GM21447 (cell line): ENCODE measurements at regions not wholly inside any gene's neighbourhood (a gene's known extent, or its start where the extent isn't known, plus 50 kb on each side); places are given as distances from the start of the nearest gene placed in this dataset.

Experiments
- ATAC-seq: cut with Tn5 transposase; IDR thresholded peaks from one replicate; pipeline ENCODE4 v1.9.1; 2021; ENCODE audit not compliant: unreplicated experiment

GRCh38 chr18:78728784-78729467, 250.7 kb upstream of the SALL3 start:
- no peak for ATAC-seq

- ATAC-seq = no peak
Observed at GRCh38 chr18:78730546-78730945, 249.1 kb upstream of the SALL3 start.

DNA sequence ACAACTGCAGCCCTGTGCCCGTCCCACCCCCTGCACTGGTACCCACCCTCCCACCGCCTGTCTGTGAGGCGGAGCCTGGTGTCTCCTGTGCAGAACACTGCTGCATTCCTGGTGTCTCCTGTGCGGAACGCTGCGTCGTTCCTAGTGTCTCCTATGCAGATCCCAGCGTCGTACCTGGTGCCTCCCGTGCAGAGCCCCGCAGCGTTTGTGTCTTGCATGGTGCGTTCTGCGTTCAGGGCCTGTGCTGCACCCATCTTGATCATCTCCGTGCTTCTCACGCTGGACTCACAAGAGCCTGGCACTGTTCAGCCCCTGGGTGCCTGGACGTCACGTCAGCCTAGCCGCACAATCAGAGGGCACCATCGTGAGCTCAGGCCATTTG, 248.6 kb upstream of the SALL3 start:
- ATAC-seq = no peak

- ATAC-seq = no peak
Observed at GRCh38 chr18:78731398-78732032, 248.1 kb upstream of the SALL3 start.

GRCh38 chr18:78732273-78733210, 247.1 kb upstream of the SALL3 start:
- ATAC-seq = no peak

GRCh38 chr18:78733762-78734613, 245.6 kb upstream of the SALL3 start:
- ATAC-seq = no peak

- ATAC-seq = no peak
Observed at GRCh38 chr18:78734614-78734945, 245.0 kb upstream of the SALL3 start.

- no peak for ATAC-seq
Observed at GRCh38 chr18:78735131-78736014, 244.2 kb upstream of the SALL3 start.

DNA sequence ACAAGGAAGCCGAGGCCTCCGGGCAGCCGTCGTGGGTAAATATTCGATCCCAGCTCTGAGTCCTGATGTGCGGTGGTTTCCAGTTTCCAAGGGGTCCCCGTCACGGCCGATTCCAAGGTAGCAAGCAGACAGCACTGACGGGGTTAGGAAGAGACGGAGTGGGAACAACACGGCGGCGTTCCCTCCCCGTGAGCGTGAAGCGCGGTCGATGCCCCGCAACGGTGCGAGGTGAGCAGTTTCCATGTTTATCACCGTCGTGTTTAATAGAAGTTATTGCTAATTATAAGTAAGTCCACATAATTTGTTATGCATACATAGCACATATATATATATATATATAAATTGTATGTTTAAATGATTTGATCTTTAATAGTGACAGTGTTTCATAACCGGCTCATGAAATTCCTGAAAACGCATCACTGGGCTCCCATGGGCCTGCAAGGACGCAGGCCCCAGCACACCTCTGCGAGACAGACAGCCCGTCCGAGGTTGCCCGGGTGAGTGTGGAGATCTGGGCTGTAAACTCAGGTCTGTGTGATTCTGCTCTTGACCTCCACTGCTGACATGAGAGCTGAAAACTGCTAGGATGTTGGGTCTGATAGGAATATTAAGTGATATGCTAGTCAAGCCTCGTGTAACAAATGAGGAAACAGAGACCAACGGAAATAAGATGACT, 243.5 kb upstream of the SALL3 start:
- ATAC-seq = no peak

- no peak for ATAC-seq
Observed at GRCh38 chr18:78737006-78737915, 242.4 kb upstream of the SALL3 start.

- ATAC-seq = no peak
Observed at GRCh38 chr18:78738076-78738690, 241.4 kb upstream of the SALL3 start.

GRCh38 chr18:78739115-78739514, 240.5 kb upstream of the SALL3 start:
- ATAC-seq = no peak

- no peak for ATAC-seq
Observed at GRCh38 chr18:78739882-78740677, 239.5 kb upstream of the SALL3 start.

DNA sequence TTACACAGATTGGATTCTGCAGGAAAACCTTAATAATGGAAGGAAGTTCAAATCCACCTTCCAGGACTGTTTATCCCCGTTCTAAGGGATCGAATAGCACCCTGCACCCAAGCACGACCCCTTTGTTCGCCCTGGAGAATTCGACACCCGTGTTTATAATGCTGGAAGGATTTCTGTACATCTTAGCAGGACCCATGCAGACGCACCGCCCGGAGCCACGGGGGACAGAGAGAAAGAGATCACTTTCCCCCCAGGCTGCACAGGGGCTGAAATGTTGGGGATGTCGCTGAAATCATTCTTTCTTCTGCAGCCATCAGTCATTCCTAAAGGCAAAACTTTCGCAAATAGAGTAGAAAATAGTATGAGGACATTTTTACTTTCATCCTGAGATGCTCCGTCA, 238.7 kb upstream of the SALL3 start:
- ATAC-seq = no peak

GRCh38 chr18:78741381-78742217, 238.0 kb upstream of the SALL3 start:
- ATAC-seq = no peak

DNA sequence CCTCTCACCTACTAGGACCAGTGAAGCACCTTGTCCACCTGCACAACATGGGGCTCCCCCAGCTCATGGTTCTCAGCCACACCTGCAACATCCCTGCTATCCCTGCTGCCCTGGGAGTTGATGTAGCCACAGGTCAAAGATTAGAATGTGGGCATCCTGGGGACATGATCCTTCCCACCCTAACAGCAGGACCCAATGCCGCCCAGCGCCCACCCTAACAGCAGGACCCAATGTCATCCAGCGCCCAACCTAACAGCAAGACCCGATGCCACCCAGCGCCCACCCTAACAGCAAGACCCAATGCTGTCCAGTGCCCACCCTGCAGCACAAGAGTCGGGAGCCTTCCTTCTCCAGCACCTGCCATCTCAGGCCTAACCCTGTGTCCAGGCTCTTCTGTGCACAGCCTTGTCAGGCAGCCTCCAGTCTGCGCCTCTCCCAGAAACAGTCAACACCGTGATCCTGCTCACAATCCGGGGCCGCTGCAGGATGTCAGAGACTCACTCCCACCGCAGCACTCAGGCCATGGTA, 237.3 kb upstream of the SALL3 start:
- ATAC-seq = no peak
